Transverse colon (tissue), 4 donors: ENCODE measurements at regions not wholly inside any gene's neighbourhood (a gene's known extent, or its start where the extent isn't known, plus 50 kb on each side); places are given as distances from the start of the nearest gene placed in this dataset.

Source experiments
- DNase-seq: peaks from one replicate; pipeline ENCODE4 v3.0.0-alpha.2; 2019
- H3K27ac ChIP-seq, 4 donors: fragments of 200-600 bp; sonication (generic); 2 replicates each; pipeline ENCODE4 v1.5.1; 2016 to 2018; ENCODE audit warnings: inconsistent platforms in 4 of 4
- H3K27me3 ChIP-seq: fragments of 200-600 bp; sonication (generic); 2 replicates; pipeline ENCODE4 v1.5.1; 2017; ENCODE audit warnings: inconsistent platforms
- H3K36me3 ChIP-seq, 4 donors: fragments of 200-600 bp; sonication (generic); 2 replicates each; pipeline ENCODE4 v1.5.1; 2017 to 2019; ENCODE audit warnings: inconsistent platforms in 4 of 4
- H3K4me1 ChIP-seq, 4 donors: fragments of 200-600 bp; sonication (generic); 2 replicates each; pipeline ENCODE4 v1.5.1; 2017 to 2020; ENCODE audit warnings: inconsistent platforms in 4 of 4
- H3K4me3 ChIP-seq, 4 donors: fragments of 200-600 bp; sonication (generic); 1 replicate in 1 of 4; 2 replicates in 3 of 4; pipeline versions ENCODE4 v1.5.1 to v1.6.1; 2017 to 2019; ENCODE audit warnings: inconsistent platforms in 4 of 4
- H3K9me3 ChIP-seq, 2 donors: fragments of 200-600 bp; sonication (generic); 2 replicates each; pipeline ENCODE4 v1.5.1; 2017 to 2019; ENCODE audit warnings: inconsistent platforms in 2 of 2
- EP300 ChIP-seq: sonication (generic); formaldehyde crosslinking; IDR thresholded peaks from one replicate; pipeline ENCODE4 v1.6.1; 2017; ENCODE audit warnings: antibody characterized with exemption, low read depth
- POLR2A ChIP-seq: fragments of 450-650 bp; IDR thresholded peaks from one replicate; pipeline ENCODE4 v1.6.1; 2016; ENCODE audit warnings: antibody characterized with exemption, mild to moderate bottlenecking, moderate library complexity
- POLR2AphosphoS5 ChIP-seq, 3 donors: sonication (generic); formaldehyde crosslinking; IDR thresholded peaks; one replicate each; pipeline ENCODE4 v1.6.1; 2016; ENCODE audit warnings: antibody characterized with exemption in 3 of 3
- WGBS, 2 donors: methylation state at CpG; one replicate each; pipeline ENCODE4 v1.1.5; 2018; ENCODE audit warnings: low coverage in 1 of 2; 5-methylcytosine and 5-hydroxymethylcytosine counted together
- in situ Hi-C, 4 donors: fragments of 200-750 bp; cut with MboI; loops; one replicate each; pipeline versions ENCODE4 v1.15.0 to v1.15.1; 2017; ENCODE audit warnings: low sequenced_read_pairs in 3 of 4, low pct_ligation_motif_present in 1 of 4, low pct_unique_long_range_greater_than_20kb in 1 of 4
- intact Hi-C: fragments of 100-400 bp; cut with DNase I; formaldehyde crosslinking; loops from one replicate; pipeline ENCODE4 v1.15.1; 2023; ENCODE audit warnings: low total_unique reads
- TF ChIP-seq, protein P1 (sequence below), 5 experiments: fragments of 200-600 bp in 3 of 5; fragments of 450-650 bp in 2 of 5; sonication (generic) in 3 of 5; IDR thresholded peaks; 1 replicate in 2 of 5; 2 replicates in 3 of 5; pipeline ENCODE4 v1.5.1; 2016 to 2017; ENCODE audit warnings: antibody characterized with exemption in 5 of 5, inconsistent platforms in 3 of 5, mild to moderate bottlenecking in 2 of 5, moderate library complexity in 1 of 5

GRCh38 chr12:113577464-113578129 is 105.9 kb upstream of the LHX5 start:
- WGBS, 2 donors, result 41 to 44% methylated on average over 3 to 7 of the region's 7 CpGs

GRCh38 chr12:113575386-113575785 is 103.7 kb upstream of the LHX5 start:
- intact Hi-C loops, result no loop called here
- Histone ChIP-seq H3K9me3 (no peaks in the 10 kb centered on the region), H3K36me3 (no peaks in the 10 kb centered on the region), H3K4me1 (no peaks in the 10 kb centered on the region), H3K27me3 (peaks cover 12% of the 10 kb centered on the region), H3K4me3 (no peak overlapping the region), H3K27ac (no peak overlapping the region)
- TF ChIP-seq POLR2A (no peak), EP300 (no peak), POLR2AphosphoS5 (IDR thresholded peaks at IDR 0.05) (no peak)
- TF ChIP-seq, protein P1, sequence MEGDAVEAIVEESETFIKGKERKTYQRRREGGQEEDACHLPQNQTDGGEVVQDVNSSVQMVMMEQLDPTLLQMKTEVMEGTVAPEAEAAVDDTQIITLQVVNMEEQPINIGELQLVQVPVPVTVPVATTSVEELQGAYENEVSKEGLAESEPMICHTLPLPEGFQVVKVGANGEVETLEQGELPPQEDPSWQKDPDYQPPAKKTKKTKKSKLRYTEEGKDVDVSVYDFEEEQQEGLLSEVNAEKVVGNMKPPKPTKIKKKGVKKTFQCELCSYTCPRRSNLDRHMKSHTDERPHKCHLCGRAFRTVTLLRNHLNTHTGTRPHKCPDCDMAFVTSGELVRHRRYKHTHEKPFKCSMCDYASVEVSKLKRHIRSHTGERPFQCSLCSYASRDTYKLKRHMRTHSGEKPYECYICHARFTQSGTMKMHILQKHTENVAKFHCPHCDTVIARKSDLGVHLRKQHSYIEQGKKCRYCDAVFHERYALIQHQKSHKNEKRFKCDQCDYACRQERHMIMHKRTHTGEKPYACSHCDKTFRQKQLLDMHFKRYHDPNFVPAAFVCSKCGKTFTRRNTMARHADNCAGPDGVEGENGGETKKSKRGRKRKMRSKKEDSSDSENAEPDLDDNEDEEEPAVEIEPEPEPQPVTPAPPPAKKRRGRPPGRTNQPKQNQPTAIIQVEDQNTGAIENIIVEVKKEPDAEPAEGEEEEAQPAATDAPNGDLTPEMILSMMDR (IDR thresholded peaks at IDR 0.05), result no peak
- no peak for DNase-seq
- in situ Hi-C loops, result no loop called here
- 82% methylated on average over 10 of the region's 10 CpGs; no CpG with 5 or more reads in 1 of the 2 donors for WGBS, 2 donors

More at GRCh38 chr12:113577464-113578129, 105.9 kb upstream of the LHX5 start:
- DNase-seq, result no peak
- TF ChIP-seq EP300, result no peak
- no peak for TF ChIP-seq POLR2AphosphoS5 (IDR thresholded peaks at IDR 0.05)
- TF ChIP-seq, protein P1 (IDR thresholded peaks at IDR 0.05), result no peak
- TF ChIP-seq POLR2A, result no peak
- H3K27me3 ChIP-seq, result peaks cover 15% of the 10 kb centered on the region
- intact Hi-C loops, result no loop called here
- H3K4me3 ChIP-seq, result no peak overlapping the region
- no peaks in the 10 kb centered on the region for H3K36me3 ChIP-seq
- no peak overlapping the region for H3K27ac ChIP-seq
- in situ Hi-C loops, result no loop called here
- H3K4me1 ChIP-seq, result no peaks in the 10 kb centered on the region
- H3K9me3 ChIP-seq, result peaks cover 3 to 8% of the 10 kb centered on the region in 2 donors

GRCh38 chr12:113573148-113573547 is 101.5 kb upstream of the LHX5 start:
- Histone ChIP-seq H3K4me1 (no peaks in the 10 kb centered on the region), H3K27me3 (no peaks in the 10 kb centered on the region), H3K36me3 (no peaks in the 10 kb centered on the region), H3K27ac (no peak overlapping the region), H3K4me3 (no peak overlapping the region), H3K9me3 (no peaks in the 10 kb centered on the region)
- WGBS, 2 donors, result 96 to 100% methylated on average over 1 of the region's 1 CpG
- in situ Hi-C loops, result no loop called here
- TF ChIP-seq POLR2A, result no peak
- TF ChIP-seq EP300, result no peak
- TF ChIP-seq POLR2AphosphoS5 (IDR thresholded peaks at IDR 0.05), result no peak
- TF ChIP-seq, protein P1 (IDR thresholded peaks at IDR 0.05), result no peak
- no peak for DNase-seq
- intact Hi-C loops, result no loop called here

DNA sequence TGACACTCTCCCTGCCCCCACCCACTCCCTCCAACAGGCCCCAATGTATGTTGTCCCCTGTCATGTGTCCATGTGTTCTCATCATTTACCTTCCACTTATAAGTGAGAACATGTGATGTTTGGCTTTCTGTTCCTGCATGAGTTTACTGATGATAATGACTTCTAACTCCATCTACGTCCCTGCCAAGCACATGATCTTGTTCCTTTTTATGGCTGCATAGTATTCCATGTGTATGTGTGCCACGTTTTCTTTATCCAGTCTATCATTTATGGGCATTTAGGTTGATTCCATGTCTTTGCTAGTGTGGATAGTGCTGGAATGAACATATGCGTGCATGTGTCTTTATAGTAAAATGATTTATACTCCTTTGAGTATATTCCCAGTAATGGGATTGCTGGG is 100.0 kb upstream of the LHX5 start:
- Histone ChIP-seq H3K4me3 (no peak overlapping the region), H3K27me3 (no peaks in the 10 kb centered on the region), H3K4me1 (no peaks in the 10 kb centered on the region), H3K27ac (no peak overlapping the region), H3K9me3 (no peaks in the 10 kb centered on the region), H3K36me3 (no peaks in the 10 kb centered on the region)
- DNase-seq, result no peak
- TF ChIP-seq POLR2AphosphoS5 (IDR thresholded peaks at IDR 0.05) (no peak), POLR2A (no peak), EP300 (no peak)
- TF ChIP-seq, protein P1 (IDR thresholded peaks at IDR 0.05), result no peak
- WGBS, 2 donors, result 59 to 66% methylated on average over 3 of the region's 3 CpGs
- intact Hi-C loops, result no loop called here
- in situ Hi-C loops, result no loop called here
